ENCODE measurements at regions not wholly inside any gene's neighbourhood (a gene's known extent, or its start where the extent isn't known, plus 50 kb on each side); places are given as distances from the start of the nearest gene placed in this dataset.
"Not testable (repeated sequence)": the region's sequence is repeated elsewhere in the genome, so short reads cannot be mapped to it uniquely, and the experiment has no call there.

GRCh38 chr2:181737302-181737701 is 57.0 kb upstream of the NEUROD1 start:
- not testable (repeated sequence) for H3K4me3 Mint-ChIP-seq; DNase-seq (ENCODE audit: extremely low spot score, unreplicated experiment); H3K36me3 Mint-ChIP-seq; H3K27ac Mint-ChIP-seq; H3K4me1 Mint-ChIP-seq (ENCODE audit: unreplicated experiment); H3K9me3 Mint-ChIP-seq
- H3K27me3 Mint-ChIP-seq = peaks cover 15% of the 10 kb centered on the region

GRCh38 chr2:181738074-181738473 is 57.8 kb upstream of the NEUROD1 start:
- no peaks in the 10 kb centered on the region for H3K9me3 Mint-ChIP-seq
- TF ChIP-seq CTCF (conservative IDR thresholded peaks at IDR 0.05) = peak; percentile 42
- H3K27me3 Mint-ChIP-seq = peaks cover 14% of the 10 kb centered on the region
- H3K27ac Mint-ChIP-seq = no peak overlapping the region
- H3K4me1 Mint-ChIP-seq (ENCODE audit: unreplicated experiment) = peaks cover 10% of the 10 kb centered on the region
- H3K36me3 Mint-ChIP-seq = peaks cover 1% of the 10 kb centered on the region
- no peak for DNase-seq (ENCODE audit: extremely low spot score, unreplicated experiment)
- H3K4me3 Mint-ChIP-seq = no peak overlapping the region

DNA sequence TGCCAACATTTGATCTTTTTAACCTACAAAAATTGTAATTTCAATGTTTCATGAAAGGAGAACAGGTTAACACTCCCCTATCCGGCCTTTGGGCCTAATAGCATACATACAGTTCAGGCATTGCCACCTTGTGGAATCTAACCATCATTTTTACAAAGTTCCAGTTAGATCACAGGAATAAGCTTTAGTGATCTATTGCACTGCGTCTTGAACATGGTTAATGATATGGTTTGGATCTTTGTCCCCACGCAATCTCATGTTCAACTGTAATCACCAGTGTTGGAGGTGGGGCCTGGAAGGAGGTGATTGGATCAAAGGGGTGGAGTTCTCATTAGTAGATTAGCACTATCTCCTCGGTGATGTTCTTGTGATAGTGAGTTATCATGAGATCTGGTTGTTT is 58.2 kb upstream of the NEUROD1 start:
- no peak overlapping the region for H3K27ac Mint-ChIP-seq
- TF ChIP-seq CTCF (conservative IDR thresholded peaks at IDR 0.05) = no peak

DNA sequence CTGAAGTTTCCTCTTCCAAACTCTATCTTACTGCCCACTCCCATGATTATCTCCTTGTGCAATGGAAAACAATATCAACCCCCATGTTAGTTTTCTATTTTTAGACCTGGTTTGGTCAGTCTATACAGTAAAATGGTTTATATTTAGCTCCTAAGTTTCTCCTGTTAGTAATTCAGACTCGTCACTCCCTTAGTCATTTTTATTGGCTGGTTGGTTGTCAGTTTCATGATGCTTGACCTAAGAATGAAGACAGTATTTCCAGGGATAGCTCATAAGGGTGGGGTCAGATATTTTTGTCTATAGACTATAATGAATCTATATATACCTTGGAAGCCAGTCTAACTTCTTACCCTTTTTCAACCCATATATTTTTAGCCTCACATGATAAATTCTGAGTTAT is 61.4 kb upstream of the NEUROD1 start:
- H3K9me3 Mint-ChIP-seq = peaks cover under 1% of the 10 kb centered on the region
- no peak for DNase-seq (ENCODE audit: extremely low spot score, unreplicated experiment)
- H3K36me3 Mint-ChIP-seq = no peaks in the 10 kb centered on the region
- peaks cover 3% of the 10 kb centered on the region for H3K27me3 Mint-ChIP-seq
- no peak for TF ChIP-seq CTCF (conservative IDR thresholded peaks at IDR 0.05)
- no peak overlapping the region for H3K27ac Mint-ChIP-seq
- H3K4me1 Mint-ChIP-seq (ENCODE audit: unreplicated experiment) = peaks cover 20% of the 10 kb centered on the region
- no peak overlapping the region for H3K4me3 Mint-ChIP-seq

More for the DNA sequence above, 58.2 kb upstream of the NEUROD1 start:
- H3K27me3 Mint-ChIP-seq = peaks cover 11% of the 10 kb centered on the region
- no peak for DNase-seq (ENCODE audit: extremely low spot score, unreplicated experiment)
- H3K36me3 Mint-ChIP-seq = no peaks in the 10 kb centered on the region
- peaks cover 13% of the 10 kb centered on the region for H3K4me1 Mint-ChIP-seq (ENCODE audit: unreplicated experiment)
- no peaks in the 10 kb centered on the region for H3K9me3 Mint-ChIP-seq
- H3K4me3 Mint-ChIP-seq = no peak overlapping the region

DNA sequence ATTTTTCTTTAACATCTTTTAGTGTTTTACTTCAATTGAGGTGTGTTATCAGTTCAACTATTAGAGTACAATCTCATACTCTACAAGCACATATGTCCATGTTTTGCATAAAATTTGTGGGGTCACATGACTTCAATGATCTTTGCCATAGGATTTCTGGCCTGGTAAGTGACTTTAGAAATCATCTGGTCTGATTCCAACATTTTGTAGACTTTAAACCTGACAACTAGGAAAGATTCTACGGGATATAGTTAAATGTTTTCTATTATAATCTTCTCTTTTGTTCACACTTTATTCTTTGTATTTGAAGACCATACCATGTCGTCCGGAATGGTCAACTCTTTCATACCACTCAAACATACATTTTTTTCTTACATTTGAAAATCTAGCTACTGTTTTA is 62.0 kb upstream of the NEUROD1 start:
- Mint-ChIP-seq H3K27ac (no peak overlapping the region), H3K4me3 (no peak overlapping the region), H3K36me3 (no peaks in the 10 kb centered on the region), H3K27me3 (peaks cover 3% of the 10 kb centered on the region), H3K4me1 (ENCODE audit: unreplicated experiment) (peaks cover 20% of the 10 kb centered on the region), H3K9me3 (peaks cover 4% of the 10 kb centered on the region)
- TF ChIP-seq CTCF (conservative IDR thresholded peaks at IDR 0.05) = no peak
- DNase-seq (ENCODE audit: extremely low spot score, unreplicated experiment) = no peak

- DNase-seq (ENCODE audit: extremely low spot score, unreplicated experiment) = no peak
- H3K27ac Mint-ChIP-seq = no peak overlapping the region
Measured at GRCh38 chr2:181742922-181743722, 62.8 kb upstream of the NEUROD1 start.

More at GRCh38 chr2:181742922-181743722, 62.8 kb upstream of the NEUROD1 start:
- Mint-ChIP-seq H3K4me3 (no peak overlapping the region), H3K4me1 (ENCODE audit: unreplicated experiment) (peaks cover 20% of the 10 kb centered on the region), H3K36me3 (no peaks in the 10 kb centered on the region), H3K27me3 (peaks cover 3% of the 10 kb centered on the region), H3K9me3 (peaks cover 4% of the 10 kb centered on the region)
- peak; percentile 81 for TF ChIP-seq CTCF (conservative IDR thresholded peaks at IDR 0.05)

Measured in type B pancreatic cell (in vitro differentiated cells).